Islet precursor cell (in vitro differentiated cells): ENCODE measurements at regions not wholly inside any gene's neighbourhood (a gene's known extent, or its start where the extent isn't known, plus 50 kb on each side); places are given as distances from the start of the nearest gene placed in this dataset.
A peak's percentile ranks its signal among the peaks of the same experiment; 100 is the strongest.
"Not testable (repeated sequence)": the region's sequence is repeated elsewhere in the genome, so short reads cannot be mapped to it uniquely, and the experiment has no call there.

Experiments used
- DNase-seq: peaks from one replicate; pipeline ENCODE4 v3.0.0-alpha.2; 2018

DNA sequence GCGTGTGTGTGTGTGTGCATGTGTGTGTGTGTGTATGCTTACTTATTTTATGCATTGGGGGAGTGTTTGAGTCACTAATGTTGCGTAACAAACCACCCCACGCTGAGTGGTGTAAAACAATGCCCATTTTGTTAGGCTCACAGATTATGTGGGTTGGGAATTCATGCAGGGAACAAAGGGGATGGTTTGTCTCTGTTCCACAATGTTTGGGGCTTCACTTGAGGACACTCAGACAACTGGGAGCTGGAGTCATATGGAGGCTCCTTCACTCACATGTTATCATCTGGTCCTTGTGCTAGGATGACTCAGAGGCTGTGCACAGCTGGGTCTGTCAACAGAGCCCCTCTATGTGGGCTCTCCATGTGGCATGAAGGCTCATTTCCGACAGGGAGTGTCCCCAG, 51.3 kb upstream of the LARGE1 start:
- DNase-seq, result peak; percentile 71

- peak; percentile 67 for DNase-seq
These were observed 55.6 kb upstream of the LARGE1 start for GRCh38 chr22:33975841-33976240.

DNA sequence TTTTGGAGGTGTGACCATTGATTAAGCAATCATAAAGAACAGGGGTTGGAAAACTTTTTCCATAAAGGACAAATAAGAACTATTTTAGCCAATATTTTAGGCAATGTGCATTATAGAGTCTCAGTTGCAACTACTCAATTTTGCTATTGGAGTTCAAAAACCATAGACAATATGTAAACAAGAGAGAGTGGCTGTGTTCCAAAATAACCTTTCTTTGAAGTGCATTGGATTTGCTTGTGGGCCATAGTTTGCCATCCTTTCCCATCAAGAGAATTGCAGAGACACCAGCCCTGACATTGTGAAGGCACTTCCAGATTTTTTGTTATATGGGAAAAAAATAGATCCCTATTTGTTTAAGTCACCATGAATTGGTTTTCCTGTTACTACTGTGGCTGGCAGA, 63.3 kb upstream of the LARGE1 start:
- DNase-seq, result no peak

DNA sequence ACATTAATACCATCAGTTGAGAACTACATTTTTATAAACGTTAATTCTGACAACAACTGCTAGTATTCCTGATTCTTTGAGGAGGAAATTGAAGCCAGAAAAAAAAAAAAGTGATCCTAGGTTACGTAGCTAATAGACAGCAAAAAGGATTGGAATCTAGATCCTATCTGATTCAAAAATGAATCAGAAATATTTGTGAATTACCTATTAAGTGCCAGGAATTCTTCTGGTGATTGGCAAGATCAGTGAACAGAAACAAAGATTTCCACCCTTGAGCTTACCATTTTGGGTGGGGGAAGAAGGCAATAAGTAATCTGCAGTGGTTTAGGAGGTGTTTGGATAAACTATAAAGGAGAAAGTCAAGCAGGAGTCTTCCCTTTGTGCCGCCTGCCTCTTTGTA, 63.9 kb upstream of the LARGE1 start:
- no peak for DNase-seq

DNA sequence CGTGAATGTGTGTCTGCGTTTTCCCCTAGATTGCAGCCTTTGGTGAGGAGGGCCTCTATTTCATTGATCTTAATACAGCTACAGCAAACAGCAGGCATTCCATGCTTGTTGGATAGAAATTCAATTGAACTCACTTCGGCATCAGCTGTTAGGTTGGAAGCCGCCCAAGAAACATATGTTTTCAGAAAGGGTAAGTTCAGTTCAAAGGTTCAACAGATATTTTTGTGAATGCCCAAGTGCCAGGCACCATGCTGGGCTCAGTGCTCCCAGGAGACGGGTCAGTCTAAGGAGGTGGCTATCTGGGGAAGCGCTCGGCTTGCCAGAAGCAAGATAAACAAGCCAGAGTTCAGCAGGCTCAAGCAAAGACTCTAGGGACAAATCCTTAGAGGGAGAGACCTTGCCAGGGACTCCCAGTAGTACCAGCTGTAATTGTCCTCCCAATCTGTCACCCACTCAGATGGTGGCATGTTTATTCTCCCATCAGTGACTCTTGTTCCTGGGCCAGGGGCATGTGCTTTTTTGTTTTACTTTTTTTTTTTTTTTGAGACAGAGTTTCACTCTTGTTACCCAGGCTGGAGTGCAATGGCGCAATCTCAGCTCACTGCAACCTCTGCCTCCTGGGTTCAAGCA, 64.5 kb upstream of the LARGE1 start:
- DNase-seq, result no peak

GRCh38 chr22:33985506-33985905, 65.2 kb upstream of the LARGE1 start:
- no peak for DNase-seq

- no peak for DNase-seq
These were observed 66.0 kb upstream of the LARGE1 start for GRCh38 chr22:33986167-33986771.

GRCh38 chr22:33986954-33987353, 66.7 kb upstream of the LARGE1 start:
- DNase-seq, result no peak

GRCh38 chr22:33989263-33989662, 69.0 kb upstream of the LARGE1 start:
- DNase-seq, result not testable (repeated sequence)

- DNase-seq, result no peak
These were observed 71.3 kb upstream of the LARGE1 start for GRCh38 chr22:33991620-33992019.

DNA sequence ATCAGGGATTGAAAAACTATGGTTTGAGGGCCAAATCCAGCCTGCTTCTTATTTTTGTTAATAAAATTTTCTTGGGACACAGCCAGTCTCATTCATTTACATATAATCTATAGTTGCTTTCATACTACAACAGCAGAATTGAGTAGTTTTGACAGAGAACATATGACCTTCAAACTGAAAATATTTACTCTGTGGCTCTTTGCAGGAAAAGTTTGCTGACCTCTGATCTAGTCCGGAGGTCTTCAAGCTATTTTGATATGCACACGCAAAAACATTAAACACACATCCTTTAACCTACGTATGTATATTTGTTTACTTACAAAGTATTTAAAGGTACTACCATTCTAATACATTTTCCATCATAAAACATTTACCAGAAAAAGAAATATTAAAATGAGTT, 76.5 kb upstream of the LARGE1 start:
- no peak for DNase-seq

- DNase-seq, result no peak
These were observed 80.7 kb upstream of the LARGE1 start for GRCh38 chr22:34000879-34001526.

GRCh38 chr22:34001701-34002466, 81.6 kb upstream of the LARGE1 start:
- no peak for DNase-seq

- no peak for DNase-seq
These were observed 83.8 kb upstream of the LARGE1 start for GRCh38 chr22:34004058-34004457.

GRCh38 chr22:34010259-34010658, 90.0 kb upstream of the LARGE1 start:
- no peak for DNase-seq

DNA sequence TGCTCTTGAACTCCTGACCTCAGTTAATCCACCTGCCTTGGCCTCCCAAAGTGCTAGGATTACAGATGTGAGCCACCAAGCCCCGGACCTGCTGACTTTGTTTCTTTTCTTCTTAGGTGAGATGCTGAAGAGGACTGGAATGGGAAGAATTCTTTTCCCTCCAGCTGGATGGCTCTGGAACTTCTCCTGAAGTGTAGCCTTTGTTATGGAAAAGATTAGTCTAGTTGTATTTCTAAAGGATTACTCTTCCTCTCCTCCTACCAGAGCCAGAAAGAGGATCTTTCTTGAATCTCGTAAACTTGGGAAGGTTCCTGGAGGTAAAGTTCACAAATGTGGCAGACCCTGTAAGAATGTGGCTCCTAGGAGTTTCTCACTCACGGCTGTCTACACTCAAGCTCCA, 95.4 kb upstream of the LARGE1 start:
- no peak for DNase-seq

DNA sequence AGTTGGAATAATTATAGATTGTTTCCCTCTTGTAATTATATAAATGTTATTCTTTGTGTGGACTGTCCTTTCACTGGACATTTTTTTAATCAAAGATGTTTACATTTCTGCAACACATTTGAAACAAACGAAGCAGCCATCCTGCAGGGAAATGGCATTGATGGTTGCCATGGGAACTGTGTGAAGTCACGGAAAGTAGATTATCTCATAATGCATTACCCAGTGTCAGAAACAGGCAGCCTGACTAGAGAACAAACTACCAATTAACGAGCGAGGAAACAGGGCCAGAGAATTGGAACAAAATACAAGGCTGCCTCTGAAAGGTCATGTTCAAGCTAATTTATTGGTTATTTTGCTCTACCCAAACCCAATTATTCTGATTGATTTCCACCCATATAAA, 96.9 kb upstream of the LARGE1 start:
- DNase-seq, result no peak

- no peak for DNase-seq
These were observed 99.0 kb upstream of the LARGE1 start for GRCh38 chr22:34019190-34019845.

DNA sequence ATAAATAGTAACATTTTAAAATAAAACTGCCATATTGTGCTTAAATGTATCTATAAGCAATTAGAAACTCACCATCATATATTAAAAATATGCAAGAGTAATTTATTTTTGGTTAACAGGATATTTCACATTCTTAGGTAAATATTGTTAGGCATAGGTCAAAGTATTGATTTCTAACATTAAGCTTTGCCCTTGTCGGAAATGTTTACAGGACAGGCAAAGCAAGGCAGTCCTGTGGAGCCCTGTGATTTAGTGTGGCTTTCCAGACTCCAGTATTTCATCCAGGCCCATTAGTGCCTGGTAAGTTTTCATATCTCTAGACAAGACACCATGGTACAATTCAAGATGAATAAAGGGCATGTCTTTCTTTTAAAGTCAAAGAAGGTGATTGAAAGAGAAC, 114.9 kb upstream of the LARGE1 start:
- no peak for DNase-seq

DNA sequence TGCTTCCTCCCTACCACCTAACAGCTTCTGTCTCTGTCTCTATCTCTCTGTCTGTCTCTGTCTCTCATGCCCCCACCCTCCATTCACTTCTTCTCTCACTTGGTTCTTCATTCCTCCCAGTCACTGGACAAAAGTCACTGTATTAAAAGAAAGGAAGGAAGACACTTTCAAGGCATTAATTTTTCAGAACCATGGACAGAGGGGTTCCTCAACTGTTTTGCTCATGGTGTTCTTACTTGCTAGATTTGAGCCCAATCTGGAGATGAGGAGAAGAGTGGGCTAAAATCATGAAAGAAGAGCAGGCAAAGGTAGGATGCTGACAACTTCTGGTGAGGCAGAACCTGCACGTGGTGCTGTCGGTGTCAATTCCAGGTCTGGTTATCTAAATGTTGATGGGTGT, 116.7 kb upstream of the LARGE1 start:
- DNase-seq, result no peak

- no peak for DNase-seq
These were observed 118.7 kb upstream of the LARGE1 start for GRCh38 chr22:34038801-34039555.

DNA sequence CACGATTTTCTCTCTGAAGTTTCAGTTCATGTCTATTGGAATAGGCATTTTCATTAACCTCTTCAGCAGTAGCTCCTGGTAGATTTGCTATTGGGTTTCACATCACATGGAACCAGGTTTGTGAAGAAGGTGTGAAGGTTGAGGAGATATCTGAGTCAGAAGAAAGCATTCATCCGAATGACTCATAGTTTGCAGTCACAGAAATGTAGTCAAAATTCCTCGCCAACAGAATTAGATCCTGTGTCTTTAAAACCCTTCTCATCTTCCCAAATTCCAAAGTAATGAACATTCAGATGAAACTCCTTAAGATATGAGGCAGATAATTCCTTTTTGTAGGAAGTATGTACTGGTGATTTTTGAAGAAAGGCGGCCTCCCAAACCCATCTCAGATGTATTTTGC, 125.0 kb upstream of the LARGE1 start:
- DNase-seq, result no peak
